MCF 10A (cell line): ENCODE measurements at regions not wholly inside any gene's neighbourhood (a gene's known extent, or its start where the extent isn't known, plus 50 kb on each side); places are given as distances from the start of the nearest gene placed in this dataset.
"Not testable (repeated sequence)": the region's sequence is repeated elsewhere in the genome, so short reads cannot be mapped to it uniquely, and the experiment has no call there.

Experiments used
- BruUV-seq: library from RNA; stranded (reverse); fragments of 400-500 nt; replicated peaks from 2 replicates; lab custom pipeline; 2021; lab: Mats Ljungman, UMichigan
- CTCF ChIA-PET: fragments of 300-600 bp; sonication (Branson Sonifier 250); formaldehyde crosslinking; extraction: SDS; loops from one replicate; lab custom pipeline; 2021; ENCODE audit warnings: antibody characterized with exemption, inconsistent platforms; lab: Yijun Ruan, JAX
- POLR2A ChIA-PET: fragments of 300-600, 350-650 bp; sonication (Branson Sonifier 250); formaldehyde crosslinking; extraction: SDS; loops from one replicate; lab custom pipeline; 2020; ENCODE audit warnings: antibody characterized with exemption, inconsistent platforms; lab: Yijun Ruan, JAX
- DNase-seq: peaks from one replicate; pipeline ENCODE4 v3.0.0-alpha.2; 2018; ENCODE audit not compliant: unreplicated experiment
- H3K27ac Mint-ChIP-seq: one replicate; pipeline ENCODE4 v1.8.0; 2022; ENCODE audit warnings: mild to moderate bottlenecking, low read depth, mixed read lengths; ENCODE audit not compliant: unreplicated experiment
- H3K27me3 Mint-ChIP-seq: one replicate; pipeline ENCODE4 v1.8.0; 2022; ENCODE audit warnings: mixed read lengths; ENCODE audit not compliant: insufficient read depth, unreplicated experiment
- H3K36me3 Mint-ChIP-seq: one replicate; pipeline ENCODE4 v1.8.0; 2022; ENCODE audit warnings: mild to moderate bottlenecking, moderate library complexity, mixed read lengths; ENCODE audit not compliant: insufficient read depth, unreplicated experiment
- H3K4me1 Mint-ChIP-seq: one replicate; pipeline ENCODE4 v1.8.0; 2022; ENCODE audit warnings: mixed read lengths; ENCODE audit not compliant: insufficient read depth, unreplicated experiment
- H3K4me3 Mint-ChIP-seq: one replicate; pipeline ENCODE4 v1.8.0; 2022; ENCODE audit warnings: mild to moderate bottlenecking, moderate library complexity, mixed read lengths; ENCODE audit not compliant: unreplicated experiment
- H3K9me3 Mint-ChIP-seq: one replicate; pipeline ENCODE4 v1.8.0; 2022; ENCODE audit warnings: mixed read lengths; ENCODE audit not compliant: unreplicated experiment
- intact Hi-C: fragments of 100-400 bp; cut with micrococcal nuclease; formaldehyde crosslinking; loops from 2 replicates; pipeline ENCODE4 v1.14.1; 2022

DNA sequence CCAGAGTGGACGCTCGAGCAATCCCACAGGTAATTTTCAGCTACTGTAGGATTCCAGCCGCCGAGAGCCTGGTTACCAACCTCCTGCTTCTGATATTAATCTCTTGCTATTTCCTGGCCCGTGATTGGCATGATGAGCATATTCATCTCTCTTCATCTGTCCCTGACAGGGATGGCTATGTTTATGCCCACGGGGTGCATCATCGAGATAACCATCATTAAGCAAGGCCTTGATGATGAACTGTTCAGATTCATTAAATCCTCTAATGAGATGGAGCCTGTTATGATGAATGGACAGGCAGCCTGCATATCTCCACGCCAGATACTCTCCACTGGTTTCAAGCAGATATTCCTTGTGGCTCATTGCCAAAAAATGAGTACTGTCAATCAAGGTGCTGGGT, 227.3 kb downstream of the ZNF37A start:
- intact Hi-C loops, H3K4me1 Mint-ChIP-seq: not testable (repeated sequence)
- peaks cover 32% of the 10 kb centered on the region for H3K9me3 Mint-ChIP-seq

DNA sequence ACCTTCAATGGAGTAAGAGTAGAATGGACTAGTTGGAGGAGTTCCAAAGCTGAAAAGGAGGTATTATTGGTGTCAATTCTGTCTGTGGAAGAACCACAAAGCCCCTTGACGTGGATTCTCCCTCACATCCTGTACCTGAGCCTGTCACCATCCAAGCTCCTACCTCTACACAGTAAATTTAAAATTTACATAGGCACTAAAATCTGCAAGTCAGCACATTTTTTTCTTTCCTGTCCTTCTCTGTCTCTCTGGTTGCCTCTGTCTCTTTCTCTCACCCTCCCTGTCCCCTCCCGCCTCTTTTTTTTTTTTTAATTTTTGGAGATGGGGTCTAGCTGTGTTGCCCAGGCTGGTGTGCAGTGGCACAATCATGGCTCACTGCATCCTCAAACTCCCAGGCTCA, 236.2 kb downstream of the ZNF37A start:
- peaks cover 22% of the 10 kb centered on the region for H3K9me3 Mint-ChIP-seq
- DNase-seq, H3K36me3 Mint-ChIP-seq, H3K4me1 Mint-ChIP-seq, H3K4me3 Mint-ChIP-seq, BruUV-seq, POLR2A ChIA-PET, H3K27ac Mint-ChIP-seq, intact Hi-C loops, H3K27me3 Mint-ChIP-seq, CTCF ChIA-PET: not testable (repeated sequence)

More for the DNA sequence above, 227.3 kb downstream of the ZNF37A start:
- BruUV-seq, H3K36me3 Mint-ChIP-seq, H3K27me3 Mint-ChIP-seq, H3K27ac Mint-ChIP-seq, DNase-seq, POLR2A ChIA-PET, H3K4me3 Mint-ChIP-seq, CTCF ChIA-PET: not testable (repeated sequence)

DNA sequence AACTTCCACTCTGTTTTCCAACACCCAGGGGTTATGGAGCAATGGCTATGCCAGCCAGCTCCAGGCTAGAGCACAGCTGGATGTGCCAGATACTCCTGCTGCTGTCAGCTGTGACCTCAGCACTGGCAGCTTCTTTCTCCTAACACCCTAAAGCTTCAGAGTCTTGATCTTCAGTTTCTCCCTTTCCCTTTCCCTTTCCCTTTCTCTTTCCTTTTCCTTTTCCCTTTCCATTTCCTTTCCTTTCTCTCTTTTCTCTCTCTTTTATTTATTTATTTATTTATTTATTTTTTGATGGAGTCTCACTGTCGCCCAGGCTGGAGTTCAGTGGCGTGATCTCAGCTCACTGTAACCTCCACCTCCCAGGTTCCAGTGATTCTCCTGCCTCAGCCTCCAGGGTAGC, 237.0 kb downstream of the ZNF37A start:
- peaks cover 30% of the 10 kb centered on the region for H3K9me3 Mint-ChIP-seq
- H3K4me3 Mint-ChIP-seq, intact Hi-C loops, H3K27me3 Mint-ChIP-seq, BruUV-seq, H3K36me3 Mint-ChIP-seq, CTCF ChIA-PET, H3K27ac Mint-ChIP-seq, H3K4me1 Mint-ChIP-seq, DNase-seq, POLR2A ChIA-PET: not testable (repeated sequence)

DNA sequence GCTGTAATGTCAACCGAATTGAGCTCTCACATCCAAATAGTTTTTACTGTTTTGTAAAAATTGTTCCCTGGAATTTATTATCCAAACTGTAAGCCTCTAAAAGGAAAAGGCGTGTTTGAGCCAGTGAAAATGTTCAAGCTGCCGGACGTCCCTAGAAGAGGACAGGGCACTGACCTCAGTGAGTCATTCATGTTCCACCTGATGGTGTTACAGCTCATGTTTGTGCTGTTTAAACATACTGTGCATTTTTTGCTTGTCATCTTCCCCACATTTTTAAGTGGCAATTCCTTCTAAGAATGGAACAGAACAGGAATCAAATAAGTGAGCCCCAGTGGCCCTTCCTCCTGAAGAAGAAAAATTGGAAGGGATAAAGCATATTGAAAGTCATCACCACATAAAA, 239.6 kb downstream of the ZNF37A start:
- peaks cover 17% of the 10 kb centered on the region for H3K9me3 Mint-ChIP-seq

DNA sequence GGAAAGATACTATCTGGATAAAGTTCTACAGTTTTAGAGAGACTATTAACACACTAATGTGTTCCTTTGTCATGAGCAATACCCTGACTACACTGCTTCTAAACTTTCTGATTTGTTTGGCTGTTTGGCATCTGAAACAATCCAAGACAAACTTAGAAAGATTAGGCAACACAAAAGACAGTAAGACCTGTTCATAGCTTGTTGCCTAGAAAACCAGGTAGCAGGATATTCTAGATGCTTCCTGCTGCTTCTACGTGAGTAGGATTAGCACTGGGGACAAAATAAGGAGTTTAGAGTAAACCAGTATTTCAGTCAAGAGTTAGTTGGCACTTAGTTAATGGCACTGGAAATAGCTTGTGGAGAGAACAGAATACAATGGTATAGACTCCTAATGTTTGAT, 256.5 kb downstream of the ZNF37A start:
- BruUV-seq, CTCF ChIA-PET: not testable (repeated sequence)

More for the DNA sequence above, 239.6 kb downstream of the ZNF37A start:
- CTCF ChIA-PET, DNase-seq, intact Hi-C loops, H3K27ac Mint-ChIP-seq, H3K36me3 Mint-ChIP-seq, H3K4me1 Mint-ChIP-seq, H3K4me3 Mint-ChIP-seq, BruUV-seq, H3K27me3 Mint-ChIP-seq: not testable (repeated sequence)
- POLR2A ChIA-PET, result interaction anchor here (0.7 kb wide), 1 partner anchor 577 kb away, joined by 3 read pairs; no protein-coding TSS in a partner anchor

DNA sequence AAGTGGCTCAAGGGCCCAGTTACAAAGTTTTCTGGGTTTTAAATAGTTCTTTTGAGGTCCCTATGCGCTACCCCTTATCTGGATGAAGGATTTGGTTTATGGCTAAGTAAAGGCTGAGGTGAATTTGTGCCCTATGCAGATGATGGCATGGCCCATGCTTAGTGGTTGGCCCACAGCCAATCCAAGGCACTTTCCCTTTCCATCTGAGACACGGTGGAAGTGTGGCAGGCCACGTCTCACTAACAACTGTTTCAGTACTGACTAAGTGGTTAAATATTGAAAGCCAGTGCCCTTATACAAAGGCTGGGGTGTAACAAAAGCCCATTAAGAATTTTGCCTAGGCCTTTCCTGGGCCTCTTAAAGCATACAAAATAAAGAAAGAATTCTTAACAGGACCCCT, 260.3 kb downstream of the ZNF37A start:
- H3K4me1 Mint-ChIP-seq, intact Hi-C loops, H3K27me3 Mint-ChIP-seq, POLR2A ChIA-PET, BruUV-seq, H3K27ac Mint-ChIP-seq, CTCF ChIA-PET, DNase-seq, H3K4me3 Mint-ChIP-seq, H3K9me3 Mint-ChIP-seq, H3K36me3 Mint-ChIP-seq: not testable (repeated sequence)

More for the DNA sequence above, 256.5 kb downstream of the ZNF37A start:
- H3K27me3 Mint-ChIP-seq, H3K4me3 Mint-ChIP-seq, H3K4me1 Mint-ChIP-seq, H3K36me3 Mint-ChIP-seq, DNase-seq, H3K27ac Mint-ChIP-seq, POLR2A ChIA-PET, intact Hi-C loops: not testable (repeated sequence)
- H3K9me3 Mint-ChIP-seq, result peaks cover 26% of the 10 kb centered on the region

DNA sequence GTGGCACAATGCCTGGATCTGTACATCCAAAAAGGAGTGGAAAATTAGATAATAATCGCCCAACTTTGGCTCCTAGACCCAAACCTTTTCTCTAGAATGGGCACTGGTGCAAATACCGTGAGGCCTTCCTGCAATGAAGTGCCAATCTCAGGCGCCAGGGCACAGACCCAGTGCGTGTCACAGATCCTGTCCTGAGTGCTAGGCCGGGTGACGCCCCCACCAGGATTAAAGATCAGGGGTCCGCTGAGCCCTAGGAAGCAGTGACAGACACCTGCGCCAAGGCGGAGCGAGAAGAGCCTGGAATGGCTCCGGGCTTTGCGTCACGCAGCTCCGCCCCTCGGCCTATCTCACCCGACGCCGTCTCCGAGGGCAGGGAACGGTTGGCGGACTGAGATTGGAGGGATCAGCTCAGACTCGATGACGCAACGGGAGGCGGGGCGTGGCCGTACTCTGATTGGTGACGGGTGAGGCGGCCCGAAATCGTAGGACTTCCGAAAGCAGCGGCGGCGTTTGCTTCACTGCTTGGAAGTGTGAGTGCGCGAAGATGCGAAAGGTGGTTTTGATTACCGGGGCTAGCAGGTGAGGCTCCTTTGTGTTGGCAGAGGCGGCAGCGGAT, 261.9 kb downstream of the ZNF37A start:
- H3K27ac Mint-ChIP-seq, result peak overlapping the region; percentile 85
- H3K4me3 Mint-ChIP-seq, result peak overlapping the region; percentile 78
- DNase-seq, result peak; percentile 59
- BruUV-seq, H3K27me3 Mint-ChIP-seq, H3K9me3 Mint-ChIP-seq, H3K36me3 Mint-ChIP-seq, H3K4me1 Mint-ChIP-seq, intact Hi-C loops: not testable (repeated sequence)
- ChIA-PET POLR2A (interaction anchor here (0.6 to 0.9 kb wide), 2 partner anchors 206 to 260 kb away, joined by 3 read pairs; no protein-coding TSS in a partner anchor), CTCF (interaction anchor here (0.6 kb wide), 1 partner anchor 17 kb away, joined by 5 read pairs; no protein-coding TSS in a partner anchor)

DNA sequence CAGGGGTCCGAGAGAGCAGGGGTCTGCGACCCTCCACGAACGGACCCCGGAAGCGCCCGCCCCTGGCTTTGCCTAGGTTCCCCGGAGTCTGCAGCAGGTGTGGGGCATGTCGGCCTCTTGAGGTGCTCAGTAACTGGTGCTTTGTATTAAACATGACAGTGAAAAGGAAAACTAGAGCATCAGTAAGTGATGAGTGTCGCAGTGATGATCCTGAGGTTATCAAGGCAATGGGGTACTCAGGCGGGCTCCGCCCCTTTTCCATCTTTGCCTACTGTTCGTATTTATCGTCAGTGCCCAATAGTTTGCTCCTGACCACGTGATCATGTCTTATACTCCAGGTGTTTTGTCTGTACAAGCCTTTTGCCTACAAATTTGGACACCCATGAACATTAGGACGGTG, 262.4 kb downstream of the ZNF37A start:
- H3K27me3 Mint-ChIP-seq, DNase-seq, H3K36me3 Mint-ChIP-seq, H3K4me1 Mint-ChIP-seq, H3K9me3 Mint-ChIP-seq, intact Hi-C loops: not testable (repeated sequence)
- Mint-ChIP-seq H3K4me3 (peak overlapping the region; percentile 78), H3K27ac (peak overlapping the region; percentile 85)
- ChIA-PET CTCF (interaction anchor here (0.6 kb wide), 1 partner anchor 17 kb away, joined by 5 read pairs; no protein-coding TSS in a partner anchor), POLR2A (interaction anchor here (0.6 to 0.9 kb wide), 2 partner anchors 206 to 261 kb away, joined by 3 read pairs; no protein-coding TSS in a partner anchor)
- BruUV-seq, result TSS peak; percentile 86

DNA sequence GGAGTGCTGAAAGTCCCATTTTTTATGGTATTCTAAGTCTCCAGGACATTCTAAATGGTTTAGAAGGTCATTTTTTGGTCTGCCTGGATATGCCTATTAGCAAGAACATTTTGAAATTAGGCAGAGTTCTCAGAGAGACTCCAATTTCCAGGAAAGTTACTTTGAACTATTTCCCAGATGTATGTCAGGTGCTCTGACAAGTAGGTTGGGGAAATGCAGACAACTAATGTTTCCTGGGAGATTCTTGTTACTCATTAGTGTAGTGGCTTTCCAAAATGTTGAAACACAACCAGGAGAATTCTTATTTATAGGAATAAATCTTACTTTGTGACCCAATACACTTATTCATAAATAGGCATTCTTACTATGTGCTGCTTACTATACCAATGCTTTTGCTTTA, 268.4 kb downstream of the ZNF37A start:
- DNase-seq, H3K27me3 Mint-ChIP-seq, H3K4me1 Mint-ChIP-seq, H3K4me3 Mint-ChIP-seq, intact Hi-C loops, POLR2A ChIA-PET, H3K36me3 Mint-ChIP-seq, H3K27ac Mint-ChIP-seq, H3K9me3 Mint-ChIP-seq, BruUV-seq, CTCF ChIA-PET: not testable (repeated sequence)
